T-helper 2 cell treated with Interferon-gamma antibody and Interleukin-4, amounts not matched to agents 100 ng/mL and 5 ng/mL, for 36 hours (primary cell): ENCODE measurements at regions not wholly inside any gene's neighbourhood (a gene's known extent, or its start where the extent isn't known, plus 50 kb on each side); places are given as distances from the start of the nearest gene placed in this dataset.

Source experiments
- intact Hi-C: fragments of 100-400 bp; cut with micrococcal nuclease; formaldehyde crosslinking; loops from one replicate; pipeline ENCODE4 v1.15.1; 2023

DNA sequence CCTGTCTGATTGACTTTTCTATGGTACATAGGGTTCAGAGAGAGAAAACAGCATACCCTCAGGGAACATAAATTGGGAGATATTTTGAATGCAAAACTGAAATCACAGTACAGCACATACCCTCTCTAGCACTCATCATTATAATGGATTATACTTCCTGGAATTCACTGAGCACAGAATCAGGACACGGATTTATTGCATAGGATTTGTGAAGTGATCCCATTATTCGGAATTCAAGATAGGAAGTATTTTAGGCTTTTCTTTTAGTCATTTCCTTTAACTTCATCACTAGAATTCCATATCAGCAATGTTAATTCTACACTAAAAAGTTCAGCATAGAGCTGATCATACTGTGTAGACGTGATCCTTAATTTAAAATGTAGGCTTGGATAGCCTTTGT, 407.0 kb downstream of the PID1 start:
- intact Hi-C loops: no loop called here

DNA sequence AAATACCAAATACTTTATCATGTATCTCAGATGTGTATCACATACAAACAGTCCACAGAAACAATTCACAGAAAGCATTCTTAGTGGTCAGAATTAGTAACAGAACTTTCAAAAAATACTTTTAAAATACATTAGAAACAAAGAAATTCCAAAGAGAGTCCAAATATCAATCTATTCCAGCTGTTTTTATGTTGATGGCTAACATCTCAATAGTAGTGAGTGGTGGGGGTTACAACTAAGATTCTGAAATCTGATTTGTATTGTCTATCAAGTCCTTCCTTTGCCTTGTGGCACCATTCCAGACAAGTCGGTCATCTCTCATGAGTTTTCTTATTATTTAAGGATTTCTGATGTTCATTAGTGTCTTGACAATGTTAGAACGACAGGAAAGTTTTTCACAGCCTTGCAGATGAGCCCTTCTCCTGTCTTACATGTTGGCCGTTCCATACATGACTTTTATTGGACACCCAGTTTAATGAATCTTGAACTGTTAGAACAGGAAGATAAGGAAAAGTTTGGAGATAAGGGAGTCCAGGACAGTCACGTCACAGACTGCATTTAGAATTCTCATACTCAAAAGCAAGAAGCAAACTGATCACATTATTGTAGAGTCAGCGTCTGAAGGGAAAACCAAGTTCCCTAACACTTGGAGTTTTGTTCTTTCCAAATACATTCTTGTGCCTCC, 410.3 kb downstream of the PID1 start:
- intact Hi-C loops: no loop called here

DNA sequence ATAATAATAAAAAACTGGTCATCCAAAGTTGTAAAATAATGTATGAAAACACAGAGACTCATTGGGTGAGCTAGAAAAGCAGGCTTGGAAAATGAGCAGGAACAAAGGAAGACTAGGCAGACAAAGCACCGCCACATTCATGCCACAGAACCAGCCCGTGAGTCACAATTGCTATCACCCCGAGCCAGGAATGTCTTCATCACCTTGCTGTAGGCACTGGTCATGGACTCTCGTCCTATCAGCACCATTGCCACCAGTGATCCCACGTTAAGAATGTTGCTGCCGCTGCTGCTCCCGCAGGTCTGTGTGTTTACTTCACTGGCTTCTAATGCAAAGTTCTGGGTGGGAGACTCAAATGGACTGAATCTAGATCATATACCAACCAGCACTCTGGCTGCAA, 417.9 kb downstream of the PID1 start:
- intact Hi-C loops: no loop called here

DNA sequence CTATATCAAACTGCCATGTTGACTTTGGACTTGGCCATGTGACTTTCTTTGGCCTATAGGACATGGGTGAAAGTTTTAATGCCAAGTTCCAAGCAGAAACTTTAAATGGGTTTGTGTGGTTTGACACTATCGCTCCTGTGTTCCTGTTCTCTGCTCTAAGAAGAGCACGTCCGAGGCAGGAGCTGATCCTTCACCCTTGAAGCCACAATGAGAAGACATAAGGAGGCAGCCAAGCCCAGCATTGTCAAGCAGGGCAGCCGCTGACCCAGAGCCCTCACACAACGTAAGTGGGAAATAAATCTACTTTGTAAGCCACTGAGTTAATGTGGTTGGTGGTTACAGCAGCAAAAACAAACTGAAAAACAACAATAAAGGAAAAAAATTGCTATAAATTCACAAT, 422.4 kb downstream of the PID1 start:
- intact Hi-C loops: no loop called here

DNA sequence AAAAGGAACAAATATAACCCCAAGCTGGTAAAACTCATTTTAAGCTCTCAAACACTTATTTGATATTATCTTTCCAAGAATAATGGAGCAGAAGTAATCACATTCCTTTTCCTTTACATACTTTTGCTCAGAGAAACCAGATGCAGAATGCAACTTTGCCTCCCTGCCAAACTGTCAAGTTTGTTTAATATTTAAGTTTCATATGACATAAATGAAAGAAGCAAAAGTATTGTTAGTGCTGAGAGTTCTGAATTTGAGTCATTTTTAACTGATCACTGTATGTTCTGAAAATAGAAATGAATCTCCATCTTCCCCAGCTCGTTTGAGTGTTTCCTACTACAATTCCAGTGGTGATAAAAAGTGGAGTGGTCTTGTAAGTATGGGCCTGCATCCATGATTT, 423.4 kb downstream of the PID1 start:
- intact Hi-C loops: no loop called here

DNA sequence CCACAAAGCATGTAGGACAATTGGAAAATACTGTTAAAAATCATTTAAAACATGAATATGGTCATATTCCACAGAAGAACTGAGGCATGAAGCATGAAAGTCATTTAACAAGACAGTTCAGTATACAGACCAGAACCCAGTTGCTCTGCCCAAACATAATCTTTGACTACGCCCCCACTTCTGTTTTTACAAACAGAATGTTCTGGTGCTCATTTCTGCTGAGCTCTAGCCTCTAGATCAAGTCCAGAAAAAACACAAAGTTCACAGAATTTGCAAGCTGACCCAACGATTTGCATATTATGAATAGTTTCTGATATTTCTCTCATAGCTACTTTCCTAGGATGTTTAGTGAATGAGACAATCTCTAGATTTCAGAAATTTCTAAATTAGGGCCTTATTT, 424.9 kb downstream of the PID1 start:
- intact Hi-C loops: no loop called here

DNA sequence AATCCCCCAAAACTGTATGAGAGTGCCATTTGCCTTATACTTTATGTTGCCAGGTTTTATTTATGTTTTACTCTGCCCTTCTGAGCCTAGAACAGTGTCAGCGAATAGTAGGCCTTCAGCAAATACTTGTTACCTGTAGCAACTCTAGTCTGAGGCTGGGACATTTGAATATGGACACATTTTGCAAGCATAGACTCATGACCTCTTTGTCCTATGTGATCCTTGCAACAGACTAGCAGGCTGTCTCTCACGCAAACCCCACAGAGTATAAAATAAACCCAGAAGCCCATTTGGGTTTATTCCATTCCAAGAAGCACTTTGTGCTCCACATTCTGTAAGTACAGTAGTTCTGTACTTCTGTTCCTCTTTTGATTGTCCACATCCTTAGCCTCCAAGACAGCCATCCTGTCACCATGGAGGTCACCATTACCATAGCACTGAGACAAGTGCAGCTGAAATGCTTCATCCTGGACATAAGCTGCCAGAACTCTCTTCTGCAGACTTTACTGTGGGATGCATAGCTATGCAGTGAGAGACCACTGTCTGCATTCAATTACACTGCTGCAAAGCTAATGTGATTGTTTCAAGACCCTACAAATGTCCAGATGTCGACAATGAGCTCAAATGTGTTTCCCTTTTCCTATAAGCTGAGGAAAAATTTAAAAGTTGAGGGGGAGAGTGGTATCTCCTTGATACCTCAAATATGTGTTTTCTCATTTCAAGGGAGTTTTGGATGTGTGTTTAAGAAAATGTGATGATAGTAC, 425.7 kb downstream of the PID1 start:
- intact Hi-C loops: no loop called here

DNA sequence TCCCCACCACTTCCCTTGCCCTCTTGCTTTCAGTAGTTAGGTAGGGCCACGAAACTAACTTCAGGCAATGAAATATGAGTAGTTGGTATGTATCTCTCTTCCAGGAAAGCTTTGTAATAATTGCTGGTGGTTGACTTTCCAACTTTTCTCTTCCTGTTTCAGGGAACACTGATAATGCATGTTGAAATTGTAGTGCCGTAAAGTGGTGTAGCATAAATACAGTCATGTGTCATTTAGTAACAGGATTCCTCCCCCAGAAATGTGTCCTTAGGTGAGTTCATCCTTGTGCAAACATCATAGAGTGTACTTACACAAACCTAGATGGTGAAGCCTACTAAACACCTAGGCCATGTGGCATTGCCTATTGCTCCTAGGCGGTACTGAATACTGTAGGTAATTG, 429.2 kb downstream of the PID1 start:
- intact Hi-C loops: no loop called here

DNA sequence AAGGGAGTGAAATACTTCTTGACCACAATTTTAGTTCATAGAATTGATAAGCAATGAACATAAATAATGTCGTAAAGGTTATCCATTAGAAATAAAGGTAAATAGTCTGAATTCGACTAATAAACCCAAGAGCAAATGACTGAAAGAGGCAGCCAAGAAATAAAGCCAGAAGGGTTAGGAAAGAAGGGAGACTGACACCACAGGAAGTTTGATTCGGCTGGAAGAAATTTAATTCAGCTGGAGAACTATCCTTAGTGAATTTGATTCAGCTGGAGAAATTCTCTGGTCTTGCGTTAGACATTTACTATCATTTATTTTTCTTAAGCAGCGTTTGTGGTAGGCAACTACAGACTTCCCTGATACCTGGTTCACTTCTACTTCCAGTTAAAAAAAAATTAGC, 429.6 kb downstream of the PID1 start:
- intact Hi-C loops: no loop called here

DNA sequence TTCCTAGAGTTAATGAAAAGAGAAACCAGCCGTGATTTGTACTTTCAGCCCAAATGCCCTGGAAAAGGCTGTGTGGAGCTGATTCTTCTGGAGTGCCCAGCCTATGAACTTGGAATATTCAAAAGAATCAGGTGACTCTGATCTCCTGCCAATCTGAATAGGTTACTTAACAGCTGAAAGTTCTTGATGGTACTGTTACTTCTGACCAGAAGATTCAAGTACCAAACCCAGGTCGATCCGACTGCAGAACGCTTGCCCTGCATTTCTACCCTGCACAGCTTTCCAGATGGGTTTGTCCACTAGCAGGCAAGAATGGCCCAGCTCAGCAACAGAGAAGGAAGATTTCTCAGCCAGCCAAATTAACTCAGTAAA, 430.4 kb downstream of the PID1 start:
- intact Hi-C loops: no loop called here

DNA sequence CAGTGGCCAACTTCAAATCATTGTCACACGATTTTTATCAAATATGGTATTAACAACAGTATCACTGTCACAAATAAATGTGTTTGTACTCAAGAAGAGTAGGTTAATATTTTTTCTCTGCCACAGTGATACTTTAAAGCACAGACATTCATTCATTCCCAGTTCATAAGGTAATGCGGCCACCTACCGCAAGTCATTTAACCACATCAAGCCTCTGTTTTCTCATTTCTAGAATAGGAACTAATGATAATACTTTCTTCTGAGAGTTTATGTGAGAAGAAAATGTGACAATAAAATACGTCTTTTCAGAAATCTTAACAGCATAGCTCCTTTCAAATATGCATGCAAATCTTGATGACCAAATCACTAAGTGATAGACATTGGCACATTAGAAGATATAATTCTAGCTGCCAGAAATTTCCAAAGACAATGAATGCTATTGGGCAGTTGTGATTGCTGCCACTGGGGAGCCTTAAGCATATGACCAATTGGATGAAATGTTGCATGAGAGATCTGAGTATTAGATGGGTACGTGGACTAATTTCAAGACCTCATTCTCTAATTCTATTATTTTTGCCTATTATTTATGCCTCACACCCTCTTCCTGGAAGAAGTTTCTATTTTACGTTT, 430.9 kb downstream of the PID1 start:
- intact Hi-C loops: no loop called here

DNA sequence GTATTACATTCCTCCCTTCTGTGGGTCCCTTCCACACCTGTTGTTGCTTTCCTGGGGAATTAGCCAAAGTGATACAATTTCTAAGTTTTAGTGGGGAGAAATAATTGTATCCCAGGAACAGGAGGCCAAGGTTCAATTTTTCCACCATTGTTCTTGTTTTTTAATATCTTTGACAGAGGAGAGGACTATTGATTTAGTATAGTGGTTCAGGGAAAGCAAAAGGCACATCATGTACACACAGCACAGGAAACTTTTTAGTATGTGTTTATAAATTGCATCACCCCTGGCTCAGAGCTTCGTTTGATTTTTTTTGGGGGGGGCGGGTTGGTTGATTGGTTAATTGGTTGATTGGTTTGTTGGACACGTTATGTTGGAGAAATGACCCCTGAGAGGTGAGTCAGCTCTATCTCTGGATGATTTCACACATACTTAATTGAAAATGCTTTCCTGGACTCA, 431.6 kb downstream of the PID1 start:
- intact Hi-C loops: no loop called here

DNA sequence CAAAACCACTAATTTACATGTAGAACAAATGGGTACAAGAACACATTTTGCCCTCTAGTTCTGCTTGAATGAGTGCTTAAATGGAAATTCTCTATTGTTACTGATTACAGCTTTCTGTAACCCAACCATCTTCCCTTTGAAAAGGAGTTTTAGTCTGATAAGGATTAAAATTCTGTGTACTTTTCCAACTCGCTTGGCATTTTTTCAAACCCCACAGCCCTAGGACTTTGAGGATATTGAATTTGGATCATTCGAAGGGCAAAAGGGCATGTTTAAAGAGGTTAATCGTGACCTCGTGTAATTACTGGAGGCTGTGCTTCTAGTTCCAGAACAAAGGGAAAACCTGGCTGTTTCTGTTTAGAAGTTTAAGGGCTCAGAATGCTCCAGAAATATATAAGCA, 432.3 kb downstream of the PID1 start:
- intact Hi-C loops: no loop called here

DNA sequence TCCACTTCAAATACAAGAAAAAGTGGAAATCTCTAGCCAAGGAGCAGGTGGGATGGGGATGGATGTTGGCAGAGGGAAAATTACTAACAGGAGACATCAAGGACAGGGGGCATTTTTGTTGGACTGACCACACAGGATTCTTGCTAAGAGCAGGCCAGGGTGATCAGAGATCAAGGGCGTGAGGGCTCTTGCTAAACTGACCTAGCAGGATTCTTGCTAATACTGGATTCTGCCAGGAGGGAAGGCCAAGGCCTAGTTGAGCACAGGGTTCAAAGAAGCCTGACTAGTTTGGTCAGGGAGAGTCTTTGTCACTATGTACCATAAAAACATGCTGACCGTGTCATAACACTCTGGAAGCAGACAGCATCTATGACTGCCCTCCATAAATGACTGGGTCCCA, 442.7 kb downstream of the PID1 start:
- intact Hi-C loops: no loop called here

DNA sequence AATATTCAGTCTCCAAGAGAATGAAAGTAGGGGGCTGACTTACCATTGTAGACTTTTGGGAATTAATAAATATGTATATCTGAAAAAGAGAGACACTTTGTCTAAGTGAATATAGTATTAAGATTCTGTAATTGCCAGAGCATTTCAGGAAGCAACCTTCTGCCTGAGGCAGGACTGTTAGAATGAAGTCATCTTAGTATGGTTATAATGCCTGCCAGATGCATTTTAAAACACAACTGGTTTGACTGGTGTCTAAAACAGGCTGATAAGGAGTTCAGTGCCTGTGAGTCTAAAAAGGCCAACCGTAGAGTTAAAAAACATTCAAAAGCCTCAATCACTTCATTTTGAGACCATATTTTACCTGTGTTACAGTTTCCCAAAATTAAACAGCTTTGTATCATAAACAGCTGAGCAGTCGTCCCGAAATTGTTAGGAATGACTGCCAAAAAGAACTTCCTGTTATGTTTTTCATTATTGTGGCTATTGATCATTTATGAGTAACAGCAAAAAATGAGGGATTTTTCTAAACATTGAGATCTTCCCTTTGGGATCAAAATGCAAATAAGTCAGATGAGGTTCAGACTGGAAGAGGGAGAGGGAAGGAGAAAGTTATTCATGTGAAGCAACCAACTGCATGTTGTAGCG, 443.9 kb downstream of the PID1 start:
- intact Hi-C loops: no loop called here

DNA sequence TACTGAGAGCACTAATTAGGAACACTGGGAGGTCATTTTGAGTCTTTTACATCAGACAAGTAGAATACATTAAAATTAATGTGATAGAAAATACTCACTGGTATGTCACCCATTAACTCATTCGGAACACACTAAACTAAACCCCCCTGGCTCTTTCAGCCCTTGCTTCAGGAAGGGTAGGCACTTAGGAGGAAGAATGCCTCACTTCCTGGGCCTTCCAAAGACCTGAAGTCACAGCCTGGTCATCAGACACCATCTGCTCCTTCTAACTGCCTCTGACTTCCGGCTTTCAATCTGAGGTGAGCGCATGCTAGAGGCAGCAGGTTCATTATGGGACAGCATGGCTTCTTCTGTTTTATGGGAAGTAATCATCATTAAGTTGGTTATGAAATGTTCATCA, 451.4 kb downstream of the PID1 start:
- intact Hi-C loops: no loop called here

DNA sequence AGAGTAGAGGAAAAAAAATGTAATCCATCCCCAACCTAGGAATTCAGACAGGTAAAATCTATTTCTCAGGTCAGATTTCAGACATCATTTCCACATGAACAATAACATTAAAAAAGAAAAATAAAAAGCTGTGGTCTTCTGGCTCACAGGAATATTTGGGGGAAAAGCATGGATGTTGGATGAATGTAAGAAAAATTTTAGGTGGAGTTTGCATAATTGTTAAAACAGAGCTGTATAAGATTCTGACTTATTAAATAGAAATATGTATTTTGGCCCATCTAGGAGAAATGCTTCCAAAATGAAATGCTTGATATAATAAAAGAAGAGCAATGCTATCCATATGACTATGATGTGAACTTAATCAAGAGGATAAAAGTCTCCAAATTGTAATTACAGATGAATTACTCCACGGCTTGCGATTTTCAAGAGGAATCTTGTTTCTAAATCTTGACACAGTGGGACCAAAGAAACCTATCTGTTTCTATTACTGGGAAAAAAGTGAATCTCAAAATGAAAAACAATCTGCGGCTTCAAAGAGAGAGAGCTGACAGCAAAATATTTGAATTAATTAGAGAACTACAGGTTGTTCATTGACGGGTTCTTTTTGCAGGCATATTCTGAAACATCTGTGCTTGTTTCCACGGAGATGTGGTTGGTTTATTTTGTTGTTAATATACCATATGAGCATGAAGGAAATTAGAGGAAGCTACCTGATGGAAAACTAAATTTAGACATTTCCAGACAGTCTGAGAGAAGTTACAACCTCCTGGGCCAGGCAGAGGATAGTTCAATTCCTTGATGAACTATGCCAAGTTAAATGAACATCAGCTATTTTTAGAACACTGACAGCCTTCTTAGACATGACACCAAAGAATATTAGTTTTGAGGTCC, 468.7 kb downstream of the PID1 start:
- intact Hi-C loops: no loop called here

DNA sequence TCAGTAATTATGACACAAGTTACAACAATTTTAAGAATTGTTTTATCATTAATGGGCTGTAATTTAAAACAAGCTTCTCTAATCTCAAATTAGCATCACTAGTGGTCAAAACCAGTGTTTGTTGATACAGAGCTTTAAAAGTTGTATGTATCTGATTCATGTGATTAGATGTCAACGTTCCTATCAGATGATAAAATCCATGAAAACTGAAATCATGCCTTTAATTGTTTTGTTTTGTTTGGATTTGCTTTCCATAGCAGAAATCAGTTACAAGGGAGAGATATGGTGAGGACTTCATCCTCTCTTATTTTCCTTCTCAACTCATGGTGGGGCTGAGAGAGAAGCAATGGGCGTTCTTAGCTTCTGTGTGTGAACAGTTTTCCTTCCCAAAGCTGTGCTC, 469.6 kb downstream of the PID1 start:
- intact Hi-C loops: no loop called here

DNA sequence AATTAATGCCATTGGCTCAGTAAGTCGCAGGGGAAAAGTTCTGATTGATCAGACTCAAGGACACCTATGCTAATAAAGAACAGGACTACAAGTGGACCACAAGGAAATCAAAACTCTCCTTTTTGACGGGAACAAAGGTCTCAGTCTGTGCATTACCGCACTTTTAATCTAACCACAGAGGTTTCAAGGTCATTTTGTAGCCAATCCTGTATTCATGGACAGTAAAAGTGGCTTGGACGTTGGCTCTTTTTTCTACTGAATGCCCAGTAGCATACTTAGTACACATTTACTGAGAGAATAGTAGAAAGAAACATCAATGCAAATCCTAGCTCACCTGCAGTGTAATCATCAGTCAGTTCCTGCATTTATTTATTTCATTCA, 471.9 kb downstream of the PID1 start:
- intact Hi-C loops: no loop called here

DNA sequence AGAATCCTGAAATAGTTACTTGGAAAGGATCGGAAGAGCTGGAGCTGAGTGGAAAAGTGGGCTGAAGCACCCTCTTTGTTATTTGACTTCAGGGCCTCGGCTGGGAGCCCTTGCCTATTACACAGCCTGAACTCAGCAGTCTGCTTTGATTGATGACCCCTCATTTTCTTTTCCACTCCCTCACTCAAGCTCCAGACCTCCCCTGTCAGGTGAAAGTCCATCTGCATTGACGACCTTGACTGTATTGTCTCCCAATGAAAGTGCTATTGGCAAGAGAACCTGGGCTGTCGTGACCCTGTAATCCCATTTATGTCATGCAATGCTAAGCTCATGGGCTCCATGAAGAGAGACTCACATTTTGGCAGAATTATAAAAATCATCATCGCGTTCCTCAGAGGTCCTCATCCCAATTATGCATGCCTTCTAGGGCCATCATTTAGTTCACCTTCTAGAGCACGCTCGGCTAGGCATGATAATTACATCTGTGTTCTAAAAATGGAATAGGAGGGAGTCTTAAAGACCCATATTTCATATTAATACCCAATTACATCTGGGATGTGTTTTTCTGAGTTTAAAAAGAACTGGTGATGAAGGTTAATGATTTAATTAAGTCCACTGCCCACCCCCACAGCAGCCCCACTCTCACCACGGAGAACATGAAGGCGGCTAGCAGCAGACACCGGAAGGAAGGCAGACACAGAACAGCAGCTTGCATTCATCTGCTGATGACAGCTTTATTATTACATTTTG, 472.5 kb downstream of the PID1 start:
- intact Hi-C loops: no loop called here

DNA sequence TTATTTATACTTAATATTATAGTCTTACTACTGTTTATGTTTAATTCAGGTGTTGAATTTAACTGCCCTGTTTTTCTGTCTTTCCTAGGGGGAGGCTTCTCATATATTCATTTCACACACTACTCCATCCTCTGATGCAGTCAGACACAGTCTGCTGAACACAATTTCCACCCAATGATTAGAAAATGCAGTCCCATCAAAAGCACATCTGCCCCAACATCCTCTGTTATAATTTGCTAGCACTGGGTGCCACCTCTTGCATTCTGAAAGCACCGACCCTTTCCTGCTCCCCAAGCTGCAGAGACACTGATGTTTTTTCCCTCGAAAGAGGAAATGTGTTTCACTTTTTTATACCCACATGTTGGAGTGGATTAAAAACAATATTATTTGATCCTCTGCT, 474.7 kb downstream of the PID1 start:
- intact Hi-C loops: no loop called here
